ENCODE measurements at regions not wholly inside any gene's neighbourhood (a gene's known extent, or its start where the extent isn't known, plus 50 kb on each side); places are given as distances from the start of the nearest gene placed in this dataset.

GRCh38 chr11:15830741-15831428, 525.5 kb downstream of the SOX6 start:
- no peak for TF ChIP-seq CTCF (IDR thresholded peaks at IDR 0.05; ENCODE audit: insufficient read depth, missing control alignments)
- FAIRE-seq (no peak), DNase-seq (ENCODE audit: insufficient read length, low spot score) (no peak)

- no peak for TF ChIP-seq CTCF (IDR thresholded peaks at IDR 0.05; ENCODE audit: insufficient read depth, missing control alignments)
- FAIRE-seq (no peak), DNase-seq (ENCODE audit: insufficient read length, low spot score) (no peak)
Observed at GRCh38 chr11:15835788-15836411, 520.4 kb downstream of the SOX6 start.

DNA sequence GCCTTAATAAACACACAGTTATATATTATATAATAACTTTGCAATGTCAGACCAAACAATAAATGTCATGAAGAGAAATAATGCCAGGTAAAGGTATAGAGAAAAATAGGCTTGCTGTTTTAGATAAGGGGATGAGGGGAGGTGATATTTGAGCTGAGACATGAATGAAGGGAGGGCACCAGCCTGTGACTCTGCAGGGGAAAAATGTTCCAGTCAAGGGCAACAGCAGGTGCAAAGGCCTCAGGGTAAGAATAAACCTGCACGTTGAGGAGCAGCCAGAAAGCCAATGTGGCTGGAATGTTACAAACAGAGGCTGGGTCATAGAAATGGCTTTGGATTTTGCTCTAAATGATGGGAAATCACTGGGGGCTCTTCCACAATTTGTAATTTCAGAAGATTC, 519.6 kb downstream of the SOX6 start:
- no peak for TF ChIP-seq CTCF (IDR thresholded peaks at IDR 0.05; ENCODE audit: insufficient read depth, missing control alignments)
- no peak for DNase-seq (ENCODE audit: insufficient read length, low spot score)
- no peak for FAIRE-seq

- DNase-seq (ENCODE audit: insufficient read length, low spot score) (no peak), FAIRE-seq (no peak)
- TF ChIP-seq CTCF (IDR thresholded peaks at IDR 0.05; ENCODE audit: insufficient read depth, missing control alignments): no peak
Observed at GRCh38 chr11:15837901-15838489, 518.4 kb downstream of the SOX6 start.

DNA sequence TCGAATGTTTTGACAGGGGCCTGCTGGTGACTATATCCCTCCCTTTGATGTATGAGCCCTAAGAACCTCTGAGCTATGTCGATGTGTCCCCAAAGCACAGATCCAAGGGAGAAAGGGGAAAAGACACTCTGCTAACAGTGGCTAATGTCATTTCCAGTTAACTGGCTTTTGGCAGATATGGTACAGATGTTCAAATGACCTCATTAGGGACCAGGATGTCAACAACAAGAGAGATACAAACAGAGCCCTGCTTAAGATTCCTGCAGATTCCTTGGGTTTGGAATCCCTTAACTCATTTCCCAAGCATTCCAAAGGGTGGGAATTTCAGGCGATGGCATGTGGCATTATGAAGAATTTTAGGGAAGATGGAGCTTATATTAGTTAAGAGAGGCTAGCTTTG, 517.3 kb downstream of the SOX6 start:
- no peak for TF ChIP-seq CTCF (IDR thresholded peaks at IDR 0.05; ENCODE audit: insufficient read depth, missing control alignments)
- DNase-seq (ENCODE audit: insufficient read length, low spot score) (no peak), FAIRE-seq (no peak)

DNA sequence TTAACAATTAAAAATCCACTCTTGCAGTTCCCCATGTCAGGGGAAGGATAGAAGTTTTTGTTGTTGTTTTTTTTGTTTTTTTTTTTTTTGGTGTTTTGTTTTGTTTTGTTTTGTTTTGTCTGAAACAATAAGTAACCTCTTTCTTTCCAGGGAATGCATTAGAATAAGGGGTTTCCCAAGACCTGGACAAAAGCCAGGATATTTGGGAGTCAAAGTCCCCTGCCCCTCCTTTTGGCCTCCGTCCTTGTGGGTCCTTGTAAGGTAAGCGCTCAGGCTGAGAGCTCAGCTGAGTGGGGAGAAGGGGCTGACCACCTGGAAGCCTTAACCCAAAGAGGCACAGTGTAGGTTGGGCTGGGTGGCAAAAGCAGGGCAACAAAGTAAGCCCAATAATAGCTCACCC, 515.4 kb downstream of the SOX6 start:
- DNase-seq (ENCODE audit: insufficient read length, low spot score): no peak
- FAIRE-seq: no peak
- no peak for TF ChIP-seq CTCF (IDR thresholded peaks at IDR 0.05; ENCODE audit: insufficient read depth, missing control alignments)
